HG03039 (cell line): ENCODE measurements at regions not wholly inside any gene's neighbourhood (a gene's known extent, or its start where the extent isn't known, plus 50 kb on each side); places are given as distances from the start of the nearest gene placed in this dataset.
A peak's percentile ranks its signal among the peaks of the same experiment; 100 is the strongest.
"Not testable (repeated sequence)": the region's sequence is repeated elsewhere in the genome, so short reads cannot be mapped to it uniquely, and the experiment has no call there.

Experiments used
- ATAC-seq: cut with Tn5 transposase; IDR thresholded peaks from one replicate; pipeline ENCODE4 v1.9.1; 2021; ENCODE audit warnings: mild to moderate bottlenecking, moderate library complexity; ENCODE audit not compliant: unreplicated experiment

DNA sequence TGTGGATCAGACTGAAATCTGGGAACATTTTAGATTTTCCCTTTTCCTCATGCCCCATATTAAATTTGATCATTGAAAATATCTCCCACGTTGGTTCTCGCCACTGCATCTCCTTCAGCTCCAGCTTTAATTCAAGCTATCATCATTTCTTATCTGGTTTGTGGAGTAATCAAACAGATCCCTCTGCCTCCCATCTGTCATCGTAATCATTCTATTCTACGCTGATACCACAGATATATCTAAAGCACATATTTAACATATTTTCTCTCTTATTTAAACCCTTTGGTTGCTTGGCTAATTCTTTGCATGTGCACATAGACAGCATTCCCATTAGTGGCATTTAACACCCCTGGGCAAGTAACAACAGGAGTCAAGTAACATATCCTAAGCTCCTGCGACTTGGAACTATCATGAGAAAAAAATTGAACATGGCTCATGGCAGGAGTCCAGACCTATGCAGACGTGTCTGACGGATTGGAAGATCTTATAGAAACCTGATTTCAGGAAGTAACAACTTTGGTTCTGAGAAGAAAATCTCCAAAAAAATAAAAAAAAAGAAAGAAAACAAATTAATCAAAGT lies 158.8 kb upstream of the KYNU start:
- ATAC-seq, result no peak

GRCh38 chr2:142716463-142717242 lies 160.8 kb upstream of the KYNU start:
- ATAC-seq, result no peak

DNA sequence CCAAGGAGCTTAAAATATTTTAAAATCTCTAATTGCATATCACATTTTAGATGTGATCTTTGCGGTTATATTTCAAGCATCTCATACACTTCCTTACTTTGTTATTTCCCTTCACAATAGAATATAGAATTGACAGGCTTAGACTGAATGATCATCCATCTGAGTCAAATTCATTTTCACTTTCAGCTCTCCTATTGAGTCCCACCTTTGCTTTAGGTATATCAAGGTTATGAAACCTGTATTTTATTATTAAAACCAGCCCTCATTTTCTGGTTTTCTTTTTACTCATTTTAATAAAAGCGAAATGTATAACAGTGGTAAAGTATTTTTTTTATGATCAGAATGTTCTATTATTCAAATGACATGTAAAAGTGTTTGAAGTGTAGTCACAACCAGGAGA lies 162.9 kb upstream of the KYNU start:
- peak; percentile 73 for ATAC-seq

- no peak for ATAC-seq
Observed at GRCh38 chr2:142710336-142710735, 167.1 kb upstream of the KYNU start.

DNA sequence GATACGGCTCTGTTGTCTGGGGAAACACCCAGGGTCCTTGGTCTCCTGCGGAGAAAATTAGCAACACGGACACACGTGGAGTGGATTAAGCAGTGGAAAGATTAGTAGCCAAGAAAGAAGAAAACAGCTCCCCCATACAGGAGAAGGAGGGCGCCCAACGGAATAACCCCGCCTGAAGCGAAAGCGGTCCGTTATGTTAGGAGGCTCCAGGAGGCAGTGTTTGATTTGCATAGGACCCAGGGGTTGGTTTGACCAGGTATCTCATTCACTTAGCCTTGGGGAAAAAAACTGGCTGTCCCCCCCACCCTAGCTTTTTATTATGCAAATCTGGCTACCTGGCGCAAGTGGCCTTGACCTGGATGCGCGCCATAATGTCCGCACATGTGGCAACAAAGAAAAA lies 170.1 kb upstream of the KYNU start:
- no peak for ATAC-seq

GRCh38 chr2:142702397-142702796 lies 175.1 kb upstream of the KYNU start:
- ATAC-seq, result not testable (repeated sequence)

- not testable (repeated sequence) for ATAC-seq
Observed at GRCh38 chr2:142695350-142696257, 181.9 kb upstream of the KYNU start.

DNA sequence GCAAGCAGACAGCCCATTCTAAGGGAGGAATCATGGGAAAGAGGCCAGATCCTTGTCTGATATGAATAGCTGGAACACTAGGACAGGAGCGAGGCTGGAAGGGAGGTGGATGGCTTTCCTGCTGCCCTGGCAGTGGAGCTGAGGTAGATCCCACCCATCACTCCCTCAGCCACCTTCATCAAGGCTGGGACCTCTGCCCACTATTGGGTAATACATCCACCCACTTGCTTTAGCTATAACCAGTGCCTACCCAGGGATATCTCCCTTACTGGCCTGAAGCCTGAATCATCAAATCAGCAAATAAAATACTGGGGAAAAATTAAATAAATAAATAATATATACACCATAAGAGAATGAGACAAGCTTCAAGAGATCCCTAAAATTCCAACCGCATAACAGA lies 183.2 kb upstream of the KYNU start:
- ATAC-seq, result no peak

GRCh38 chr2:142693171-142693950 lies 184.1 kb upstream of the KYNU start:
- no peak for ATAC-seq

GRCh38 chr2:142688856-142689605 lies 188.4 kb upstream of the KYNU start:
- ATAC-seq, result no peak

DNA sequence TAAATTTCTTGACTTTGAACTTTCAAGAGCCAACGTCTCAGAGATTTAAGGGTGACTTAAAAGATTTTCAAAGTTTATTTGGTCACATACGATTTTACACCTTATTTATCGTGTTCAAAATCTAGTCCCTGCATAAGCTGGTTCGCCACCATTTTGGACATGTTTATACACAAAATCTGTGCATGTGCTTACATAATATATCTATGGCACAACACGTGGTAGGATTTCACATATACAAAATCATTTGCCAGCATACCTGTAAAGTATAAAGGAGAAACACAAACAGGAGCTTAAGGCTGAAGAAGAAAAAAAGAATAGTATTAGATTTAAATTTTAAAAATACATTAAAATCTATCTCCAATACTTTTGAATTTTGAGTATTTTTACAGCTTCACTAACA lies 190.0 kb upstream of the KYNU start:
- no peak for ATAC-seq

- ATAC-seq, result no peak
Observed at GRCh38 chr2:142687075-142687474, 190.4 kb upstream of the KYNU start.

DNA sequence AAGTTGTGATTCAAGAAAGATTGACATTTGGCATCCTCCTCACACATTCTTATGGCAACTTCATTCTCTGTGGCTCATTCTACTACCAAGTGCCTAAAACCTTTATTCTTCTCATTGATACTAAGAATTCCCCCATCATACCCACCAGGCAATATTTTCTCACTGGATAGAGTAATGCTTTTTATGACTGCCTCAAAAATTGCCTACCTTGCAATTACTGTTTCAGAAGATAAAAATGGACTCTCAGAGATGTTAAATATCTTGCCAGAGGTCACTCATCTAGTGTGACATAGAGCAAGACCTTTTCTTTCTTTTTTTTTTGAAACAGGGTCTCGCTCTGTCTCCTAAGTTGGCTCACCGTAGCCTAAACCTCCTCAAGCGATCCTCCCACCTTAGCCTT lies 192.8 kb upstream of the KYNU start:
- no peak for ATAC-seq

DNA sequence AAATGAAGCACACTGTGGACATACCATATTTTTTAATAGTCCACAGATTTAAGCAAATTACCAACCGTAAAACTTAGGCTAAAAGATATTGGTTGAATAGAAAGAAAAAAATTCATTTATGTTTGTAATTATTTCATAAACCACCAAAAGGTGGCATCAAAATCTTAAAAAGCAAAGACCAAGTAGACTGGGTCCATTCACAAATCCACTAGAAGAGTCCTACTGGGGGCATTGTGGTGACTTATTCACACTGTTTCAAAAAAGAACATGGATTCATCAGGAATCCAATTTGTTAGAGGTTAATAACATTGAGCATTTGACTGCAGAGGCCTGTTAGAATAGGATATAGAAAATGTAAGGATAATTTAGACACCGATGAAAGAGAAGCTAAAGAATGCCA lies 194.9 kb upstream of the KYNU start:
- no peak for ATAC-seq

GRCh38 chr2:142681952-142682351 lies 195.5 kb upstream of the KYNU start:
- ATAC-seq, result no peak

DNA sequence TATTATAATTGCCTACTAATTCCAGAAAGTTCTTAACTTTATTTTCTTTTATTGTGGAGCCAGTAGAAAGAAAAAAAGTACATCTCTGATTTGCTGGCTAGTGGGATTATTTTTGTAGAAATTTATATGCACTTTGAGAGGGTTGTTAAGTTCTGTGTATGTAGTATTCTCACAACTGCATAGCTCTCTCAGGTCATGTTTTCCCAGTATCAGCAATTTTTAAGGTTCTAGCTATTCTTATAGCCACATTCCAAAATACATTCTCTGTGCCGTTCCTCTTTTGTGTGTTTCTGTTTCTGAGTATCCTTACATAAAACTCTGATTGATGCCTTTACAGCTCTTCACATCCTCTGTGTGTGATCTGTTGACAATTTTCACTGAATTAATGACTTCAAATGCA lies 199.3 kb upstream of the KYNU start:
- no peak for ATAC-seq

DNA sequence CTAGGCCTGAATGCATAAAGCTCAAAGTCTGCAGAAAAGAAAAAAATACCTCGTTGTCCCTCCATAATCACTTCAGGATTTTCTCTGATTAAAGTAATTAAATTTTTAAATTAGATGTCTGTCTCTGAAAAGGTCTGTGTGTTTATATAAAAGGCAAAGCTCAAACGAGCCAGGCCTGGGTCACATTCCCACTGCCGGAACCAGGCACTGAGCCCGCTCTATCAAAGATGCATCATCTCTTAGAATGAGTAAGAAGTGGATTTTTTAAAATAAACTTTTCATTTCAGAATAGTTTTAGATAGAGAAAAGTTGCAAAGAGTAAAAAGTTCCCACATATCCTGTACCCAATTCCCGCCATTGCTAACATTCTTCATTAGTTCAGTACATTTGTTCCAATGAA lies 202.1 kb upstream of the KYNU start:
- no peak for ATAC-seq

GRCh38 chr2:142673836-142674235 lies 203.6 kb upstream of the KYNU start:
- no peak for ATAC-seq

- ATAC-seq, result no peak
Observed at GRCh38 chr2:142672698-142673097, 204.8 kb upstream of the KYNU start.

DNA sequence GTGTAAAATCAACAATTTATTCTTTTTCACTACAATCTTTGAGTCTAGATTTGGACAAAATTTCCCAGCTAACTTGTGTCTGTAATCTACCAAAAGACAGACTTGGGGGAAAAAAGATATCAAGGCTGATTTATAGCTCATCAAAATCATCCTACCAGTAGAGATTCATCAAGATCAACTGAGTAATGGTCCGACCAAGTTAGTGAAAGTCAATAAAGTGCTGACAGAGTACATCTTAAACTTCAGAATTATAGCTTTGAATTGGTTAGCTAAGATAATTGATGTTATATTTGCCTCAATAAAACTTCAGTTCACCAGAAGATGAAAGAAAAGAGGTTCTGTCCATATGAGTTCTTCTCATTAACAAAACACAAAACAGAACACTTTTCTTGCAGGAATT lies 207.1 kb upstream of the KYNU start:
- no peak for ATAC-seq
